ENCODE measurements at regions not wholly inside any gene's neighbourhood (a gene's known extent, or its start where the extent isn't known, plus 50 kb on each side); places are given as distances from the start of the nearest gene placed in this dataset.

DNA sequence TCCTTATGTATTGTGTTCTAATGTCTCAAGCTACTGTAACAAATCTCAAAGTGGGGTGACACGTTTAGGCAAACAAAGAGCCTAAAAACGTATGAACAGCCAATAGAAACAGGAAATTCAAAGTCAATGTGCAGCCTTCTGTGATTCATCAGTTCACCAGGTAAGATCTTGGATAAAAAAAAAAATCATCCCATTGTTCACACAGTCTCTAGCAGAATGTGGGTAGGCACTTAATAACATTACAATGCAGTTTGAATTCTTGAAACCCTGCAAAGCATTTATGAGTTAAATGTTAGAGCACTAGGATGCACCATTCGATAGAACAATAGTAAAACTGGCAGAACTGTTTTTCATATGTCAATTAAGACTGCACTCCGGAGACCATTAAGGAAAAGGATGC is 88.2 kb upstream of the HDAC9 start:
- TF ChIP-seq TAF1 (IDR thresholded peaks at IDR 0.05; ENCODE audit: low read depth) (no peak), EP300 (IDR thresholded peaks at IDR 0.05; ENCODE audit: borderline replicate concordance) (no peak), NFIC (IDR thresholded peaks at IDR 0.05) (no peak), RAD21 (IDR thresholded peaks at IDR 0.05; ENCODE audit: low read depth) (no peak)
- TF ChIP-seq, protein P1, sequence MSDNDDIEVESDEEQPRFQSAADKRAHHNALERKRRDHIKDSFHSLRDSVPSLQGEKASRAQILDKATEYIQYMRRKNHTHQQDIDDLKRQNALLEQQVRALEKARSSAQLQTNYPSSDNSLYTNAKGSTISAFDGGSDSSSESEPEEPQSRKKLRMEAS (IDR thresholded peaks at IDR 0.05): no peak

All from Ishikawa (cell line).